ENCODE measurements at regions not wholly inside any gene's neighbourhood (a gene's known extent, or its start where the extent isn't known, plus 50 kb on each side); places are given as distances from the start of the nearest gene placed in this dataset.
"Not testable (repeated sequence)": the region's sequence is repeated elsewhere in the genome, so short reads cannot be mapped to it uniquely, and the experiment has no call there.

DNA sequence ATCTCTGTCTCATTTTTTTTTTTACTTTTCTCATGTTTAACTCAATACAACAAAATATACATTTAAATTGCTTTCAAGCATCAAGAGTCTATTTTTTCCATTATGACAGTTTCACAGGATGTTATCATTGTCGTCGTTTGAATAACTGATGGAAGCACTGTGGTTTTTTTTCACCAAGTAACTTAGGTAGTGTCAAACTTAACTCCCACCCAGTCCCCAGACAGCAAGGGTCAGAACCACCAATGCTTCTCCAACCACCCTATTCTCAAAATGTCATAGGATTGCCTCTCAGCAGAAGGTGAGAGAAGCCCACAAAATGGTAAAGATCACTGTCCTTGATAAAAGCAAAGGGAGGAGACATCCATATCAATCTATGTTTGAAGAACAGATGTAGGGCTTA, 339.4 kb downstream of the SFMBT2 start:
- intact Hi-C loops (cut with DNase I) = no loop called here
- DNase-seq (ENCODE audit: low spot score) = no peak

DNA sequence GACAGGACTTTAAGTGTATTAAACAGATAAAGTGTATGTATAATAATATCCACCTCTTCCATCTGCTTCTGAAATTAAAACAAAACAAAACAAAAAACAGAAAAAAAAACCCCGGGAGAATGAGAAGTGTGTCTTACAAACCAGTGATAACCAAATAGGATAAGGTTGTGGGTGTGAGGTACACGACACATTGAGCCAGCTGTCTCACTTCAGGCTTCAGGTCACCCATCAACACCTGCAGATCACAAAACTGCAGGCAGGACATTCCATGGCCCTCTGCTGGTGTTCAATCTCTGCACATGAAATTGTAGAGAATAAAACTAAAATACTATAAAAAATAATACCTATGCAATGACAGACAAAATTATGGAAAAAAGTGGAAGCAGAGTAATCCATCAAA, 339.9 kb downstream of the SFMBT2 start:
- intact Hi-C loops (cut with DNase I) = no loop called here
- DNase-seq (ENCODE audit: low spot score) = no peak

DNA sequence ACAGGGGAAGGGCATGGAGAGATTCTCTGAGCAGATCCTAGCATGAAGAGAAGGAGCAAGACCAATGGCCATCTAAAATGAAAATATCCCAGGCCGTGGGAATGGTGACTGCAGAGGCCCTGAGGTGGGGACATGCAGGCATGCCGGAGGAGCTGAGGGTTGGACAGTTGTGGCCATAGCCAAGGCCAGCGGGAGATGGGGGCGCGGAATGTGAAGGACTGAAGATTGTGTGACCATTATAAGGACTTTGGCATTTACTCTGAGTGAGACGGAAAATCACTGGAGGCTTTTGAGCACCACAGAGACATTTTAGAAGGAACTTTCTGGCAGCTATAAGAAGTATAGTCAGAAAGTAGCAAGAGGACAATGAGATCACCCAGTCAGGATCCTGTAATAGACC, 341.1 kb downstream of the SFMBT2 start:
- DNase-seq (ENCODE audit: low spot score) = no peak
- intact Hi-C loops (cut with DNase I) = no loop called here

DNA sequence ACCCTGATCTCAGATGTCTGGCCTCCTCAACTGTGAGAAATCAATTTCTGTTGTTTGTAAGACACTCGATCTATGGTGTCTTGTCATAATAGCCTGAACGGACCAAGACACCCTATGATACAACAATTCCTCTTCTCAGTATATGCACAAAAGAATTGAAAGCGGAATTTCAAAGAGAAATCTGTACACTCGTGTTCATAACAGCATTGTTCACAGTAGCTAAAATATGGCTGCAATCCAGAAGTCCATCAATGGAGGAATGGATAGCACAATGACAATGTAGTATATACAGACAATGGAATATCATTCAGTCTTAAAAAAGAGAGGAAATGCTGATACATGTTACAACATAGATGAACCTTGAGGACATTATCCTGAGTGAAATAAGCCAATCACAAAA, 354.6 kb downstream of the SFMBT2 start:
- intact Hi-C loops (cut with DNase I) = no loop called here
- no peak for DNase-seq (ENCODE audit: low spot score)

DNA sequence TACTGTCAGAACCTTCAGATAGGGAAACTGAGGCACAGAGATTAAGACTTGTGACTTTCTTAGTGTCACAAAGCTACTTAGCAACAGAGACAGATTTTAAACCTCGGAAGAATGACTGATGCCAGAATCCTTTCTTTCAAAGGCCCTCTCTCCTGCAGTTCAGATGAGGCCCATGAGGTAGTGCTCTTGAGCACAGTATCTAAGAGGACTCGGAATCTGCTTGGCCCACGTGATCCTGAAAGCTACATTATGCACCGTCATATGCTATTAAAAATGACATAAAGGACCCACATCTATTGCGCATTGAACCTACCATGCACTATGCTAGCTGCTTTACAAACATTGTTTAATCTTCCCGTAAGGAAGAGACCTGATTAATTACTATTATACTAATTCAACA, 355.9 kb downstream of the SFMBT2 start:
- intact Hi-C loops (cut with DNase I) = no loop called here
- no peak for DNase-seq (ENCODE audit: low spot score)

DNA sequence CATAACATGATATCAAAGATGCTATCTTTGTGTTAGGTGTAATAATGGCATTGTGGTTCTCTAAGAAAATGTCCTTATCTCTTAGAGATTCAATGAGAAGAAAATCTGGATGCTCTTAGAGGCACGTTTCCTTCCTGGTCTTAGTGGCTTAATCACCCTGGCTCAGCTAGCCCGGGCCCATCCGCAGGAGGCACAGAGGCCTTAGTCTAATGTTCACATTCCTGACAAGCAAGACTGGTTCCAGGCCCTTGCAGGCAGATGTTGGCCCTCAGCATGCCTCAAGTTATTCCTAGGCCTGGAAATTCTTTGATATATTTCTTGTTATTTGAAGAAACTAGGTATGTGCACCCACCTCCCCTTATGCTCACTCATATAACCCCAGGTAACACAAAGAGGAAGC, 357.6 kb downstream of the SFMBT2 start:
- intact Hi-C loops (cut with DNase I) = no loop called here

DNA sequence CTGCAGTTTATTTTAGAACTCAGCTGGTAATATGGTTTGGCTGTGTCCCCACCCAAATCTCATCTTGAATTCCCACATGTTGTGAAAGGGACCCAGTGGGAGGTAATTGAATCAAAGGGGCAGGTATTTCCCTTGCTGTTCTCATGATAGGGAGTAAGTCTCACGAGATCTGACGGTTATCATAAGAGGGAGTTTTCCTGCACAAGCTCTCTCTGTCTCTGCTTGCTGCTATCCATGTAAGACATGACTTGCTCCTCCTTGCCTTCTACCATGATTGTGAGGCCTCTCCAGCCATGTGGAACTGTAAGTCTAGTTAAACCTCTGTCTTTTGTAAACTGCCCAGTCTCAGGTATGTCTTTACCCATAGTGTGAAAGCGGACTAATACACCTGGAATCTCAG, 360.8 kb downstream of the SFMBT2 start:
- intact Hi-C loops (cut with DNase I); DNase-seq (ENCODE audit: low spot score): not testable (repeated sequence)

More for the DNA sequence above, 357.6 kb downstream of the SFMBT2 start:
- no peak for DNase-seq (ENCODE audit: low spot score)

DNA sequence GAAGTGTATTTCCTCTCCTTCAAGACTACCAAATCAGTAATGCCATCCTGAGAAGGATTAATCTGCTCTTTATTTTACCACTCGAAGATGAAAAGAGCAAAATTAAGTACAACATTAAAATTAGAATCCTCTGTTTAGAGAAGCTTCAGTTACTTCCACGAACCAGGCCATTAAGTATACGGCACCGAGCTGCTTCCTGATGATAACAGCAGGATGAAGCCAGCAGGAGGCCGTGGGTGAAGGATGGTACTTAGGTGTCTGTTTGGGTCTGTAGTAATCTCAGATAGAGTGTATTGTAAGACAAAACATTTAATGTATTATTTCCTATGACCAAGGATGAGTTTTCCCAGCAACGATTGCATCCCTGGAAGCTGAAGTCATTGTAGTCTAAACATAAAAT, 362.8 kb downstream of the SFMBT2 start:
- DNase-seq (ENCODE audit: low spot score) = no peak
- intact Hi-C loops (cut with DNase I) = no loop called here

DNA sequence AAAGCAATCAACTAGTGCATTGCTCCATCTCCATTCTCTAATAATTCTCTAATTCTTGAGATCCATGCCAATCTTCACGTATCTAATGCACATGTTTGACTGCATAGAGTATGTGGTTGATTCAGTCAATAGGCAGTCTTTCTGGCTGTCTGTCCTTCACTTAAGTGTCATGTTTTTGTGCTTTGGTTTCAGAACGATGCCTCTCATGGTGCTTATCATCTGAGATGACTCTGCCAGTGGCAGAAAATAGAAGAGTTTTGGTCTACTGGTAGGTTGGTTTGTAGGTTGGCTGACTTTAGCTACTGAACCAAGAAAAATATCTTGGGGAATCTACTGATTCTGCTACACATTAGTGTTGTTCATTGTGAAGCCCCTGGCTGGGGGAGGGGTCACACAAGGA, 364.2 kb downstream of the SFMBT2 start:
- intact Hi-C loops (cut with DNase I) = no loop called here
- no peak for DNase-seq (ENCODE audit: low spot score)

DNA sequence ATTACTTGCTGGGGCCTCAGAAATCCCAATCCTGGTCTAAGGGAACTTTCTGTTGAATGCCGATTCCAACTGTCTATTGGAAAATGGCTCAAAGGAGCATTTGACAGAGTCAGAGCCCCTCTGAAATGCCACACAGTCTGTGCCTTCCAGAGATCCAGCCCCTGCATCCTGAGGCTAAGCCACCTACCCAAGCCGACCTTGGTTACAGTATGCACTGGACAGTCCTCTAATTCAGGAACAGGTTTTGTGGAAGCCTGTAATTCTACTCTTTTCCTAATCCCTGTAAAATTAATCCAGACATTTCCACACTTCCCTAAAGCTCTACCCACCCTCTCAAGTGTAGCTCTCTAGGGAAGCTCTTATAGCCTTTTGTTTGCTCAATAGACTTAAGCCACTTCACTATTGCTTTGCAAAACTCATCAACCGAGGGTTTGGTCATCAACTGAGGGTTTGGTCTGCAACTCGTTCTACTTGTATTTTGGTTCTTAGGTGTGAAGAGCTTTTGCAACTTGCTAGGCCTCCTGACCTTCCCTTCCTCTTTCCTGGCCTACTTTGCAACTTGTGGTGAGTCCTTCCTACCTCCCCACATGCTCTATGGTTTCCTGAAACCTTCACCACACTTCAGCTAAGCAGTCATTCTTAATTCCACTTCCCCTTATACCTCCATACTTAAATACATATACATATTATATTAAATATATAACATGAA, 364.8 kb downstream of the SFMBT2 start:
- no peak for DNase-seq (ENCODE audit: low spot score)
- intact Hi-C loops (cut with DNase I) = no loop called here

DNA sequence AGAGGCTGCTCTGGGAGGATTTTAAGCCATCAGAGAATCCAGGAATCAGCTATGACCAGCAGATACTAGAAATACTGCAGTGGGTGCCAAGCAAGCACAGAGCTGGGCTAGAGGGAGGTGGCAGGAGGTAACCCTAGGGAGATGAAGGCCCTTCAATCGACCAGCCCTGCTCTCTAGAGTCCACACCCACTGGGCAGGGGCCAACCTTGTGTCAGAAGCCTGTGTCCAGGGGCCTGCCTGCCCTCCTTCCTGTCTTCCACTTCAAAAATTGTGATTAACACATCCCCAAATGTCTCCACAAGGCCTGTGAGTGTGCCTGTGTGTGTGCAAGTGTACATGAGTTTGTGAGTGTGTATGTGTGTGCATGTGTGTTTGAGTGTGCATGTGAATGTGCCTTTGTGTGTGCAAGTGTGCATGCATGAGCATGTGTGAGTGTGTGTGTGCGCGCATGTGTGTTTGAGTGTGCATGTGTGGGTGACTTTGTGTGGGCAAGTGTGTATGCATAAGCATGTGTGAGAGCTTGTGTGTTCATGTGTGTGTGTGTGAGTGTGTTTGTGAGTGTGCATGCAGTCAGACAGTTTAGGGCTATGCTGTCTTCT, 367.7 kb downstream of the SFMBT2 start:
- no peak for DNase-seq (ENCODE audit: low spot score)
- intact Hi-C loops (cut with DNase I) = no loop called here

DNA sequence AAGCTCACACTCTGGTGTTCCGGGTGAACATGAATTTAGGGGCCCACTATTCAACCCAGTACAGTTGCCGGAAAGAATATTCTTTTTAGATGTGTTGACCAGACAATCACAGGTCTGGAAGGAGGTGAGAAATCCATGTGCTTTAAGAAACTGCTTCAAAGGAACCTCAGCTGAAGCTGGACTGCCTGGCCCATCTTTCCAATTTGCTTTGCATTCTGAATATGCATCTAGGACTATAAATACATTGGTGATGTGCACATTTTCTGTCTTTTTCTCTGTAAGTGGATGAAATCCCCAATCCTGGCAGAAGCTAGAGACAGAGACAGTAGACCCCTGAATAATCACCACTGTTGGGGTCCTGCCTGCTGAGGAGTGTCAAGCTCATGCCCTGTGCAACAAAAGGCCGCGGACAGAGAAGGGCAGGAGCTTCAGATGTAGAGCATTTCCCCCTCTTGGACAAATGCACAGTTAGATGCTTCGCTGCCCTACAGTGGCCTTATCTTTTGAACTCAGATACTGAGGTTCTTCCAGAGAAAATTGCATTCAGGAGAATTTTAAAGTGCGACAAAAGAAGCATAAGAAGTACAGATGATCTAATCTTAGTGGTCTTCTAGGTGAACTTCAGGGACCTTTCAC, 368.3 kb downstream of the SFMBT2 start:
- intact Hi-C loops (cut with DNase I) = no loop called here
- DNase-seq (ENCODE audit: low spot score) = no peak

DNA sequence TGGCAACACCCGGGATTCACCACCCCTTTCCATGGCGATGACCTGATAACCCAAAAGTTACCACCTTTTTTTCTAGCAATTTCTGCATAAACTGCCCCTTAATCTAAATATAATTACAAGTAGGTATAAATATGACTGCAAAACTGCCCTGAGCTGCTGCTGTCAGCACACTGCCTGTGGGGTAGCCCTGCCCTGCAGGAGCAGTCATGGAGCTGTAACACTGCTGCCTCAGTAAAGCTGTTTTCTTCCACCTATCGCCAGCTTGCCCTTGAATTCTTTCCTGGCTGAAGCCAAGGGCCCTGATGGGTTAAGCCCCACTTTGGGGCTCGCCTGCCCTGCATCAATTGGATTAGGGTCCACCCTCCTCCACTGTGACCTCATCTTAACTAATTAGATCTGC, 368.8 kb downstream of the SFMBT2 start:
- intact Hi-C loops (cut with DNase I) = no loop called here
- DNase-seq (ENCODE audit: low spot score) = no peak

DNA sequence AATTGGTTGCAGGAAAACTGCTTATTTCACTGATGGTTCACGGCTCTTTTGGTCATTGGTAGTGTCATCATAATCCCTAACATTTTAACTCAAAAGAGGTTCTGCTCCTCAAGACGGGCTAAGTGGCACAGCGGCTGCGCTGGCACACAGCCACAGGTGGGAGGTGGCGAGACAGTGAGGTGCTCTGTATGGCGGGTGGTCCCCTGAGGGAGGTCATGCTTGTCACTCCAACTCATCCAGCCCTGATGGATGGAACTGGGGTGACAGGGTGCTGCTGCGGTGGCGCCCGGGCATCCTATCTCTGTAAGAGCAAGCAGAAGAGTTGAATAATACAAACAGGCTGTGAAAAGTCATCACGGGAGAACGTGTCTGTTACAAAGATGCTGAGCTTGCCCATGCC, 370.2 kb downstream of the SFMBT2 start:
- intact Hi-C loops (cut with DNase I) = no loop called here
- DNase-seq (ENCODE audit: low spot score) = no peak

DNA sequence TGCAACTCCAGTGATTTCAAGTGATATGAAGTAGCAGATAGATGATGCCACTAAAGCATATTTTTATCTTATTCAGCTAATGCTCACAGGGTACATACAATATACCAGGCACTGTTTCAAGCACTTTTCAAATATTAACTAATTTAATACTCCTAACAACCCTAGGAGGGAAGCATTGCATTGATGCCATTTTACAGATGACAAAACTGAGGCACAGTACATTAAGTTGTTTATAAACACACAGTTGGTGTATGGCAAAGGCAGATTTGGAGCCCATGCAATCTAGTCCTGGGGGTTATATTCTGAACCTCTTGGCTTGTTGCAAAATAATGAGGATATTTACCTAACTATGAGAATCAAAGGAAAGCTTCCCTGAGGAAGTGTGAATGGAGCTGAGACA, 371.0 kb downstream of the SFMBT2 start:
- no peak for DNase-seq (ENCODE audit: low spot score)
- intact Hi-C loops (cut with DNase I) = no loop called here

DNA sequence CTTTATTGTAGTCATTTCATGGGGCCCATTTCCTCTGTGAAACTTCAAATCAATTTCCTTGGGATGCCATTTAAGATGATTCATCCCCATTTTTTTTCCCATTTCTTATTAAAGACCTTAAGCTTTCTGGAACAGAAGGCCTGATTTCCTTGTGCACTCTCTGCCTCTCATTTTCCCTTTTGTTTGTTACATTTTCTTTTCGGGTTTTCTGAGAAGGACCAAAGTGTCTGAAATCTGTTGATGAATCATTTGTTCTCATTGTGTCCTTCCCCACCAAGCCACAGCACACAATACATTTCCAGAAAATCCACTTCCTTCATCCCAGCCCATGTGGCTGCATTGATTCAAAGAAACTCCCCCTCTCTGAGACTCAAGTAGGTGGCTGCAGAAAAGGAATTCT, 372.4 kb downstream of the SFMBT2 start:
- intact Hi-C loops (cut with DNase I) = no loop called here

DNA sequence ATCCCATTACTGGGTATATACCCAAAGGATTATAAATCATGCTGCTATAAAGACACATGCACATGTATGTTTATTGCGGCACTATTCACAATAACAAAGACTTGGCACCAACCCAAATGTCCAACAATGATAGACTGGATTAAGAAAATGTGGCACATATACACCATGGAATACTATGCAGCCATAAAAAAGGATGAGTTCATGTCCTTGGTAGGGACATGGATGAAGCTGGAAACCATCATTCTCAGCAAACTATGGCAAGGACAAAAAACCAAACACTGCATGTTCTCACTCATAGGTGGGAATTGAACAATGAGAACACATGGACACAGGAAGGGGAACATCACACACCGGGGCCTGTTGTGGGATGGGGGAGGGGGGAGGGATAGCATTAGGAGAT, 373.4 kb downstream of the SFMBT2 start:
- DNase-seq (ENCODE audit: low spot score); intact Hi-C loops (cut with DNase I): not testable (repeated sequence)

More for the DNA sequence above, 372.4 kb downstream of the SFMBT2 start:
- DNase-seq (ENCODE audit: low spot score) = no peak

DNA sequence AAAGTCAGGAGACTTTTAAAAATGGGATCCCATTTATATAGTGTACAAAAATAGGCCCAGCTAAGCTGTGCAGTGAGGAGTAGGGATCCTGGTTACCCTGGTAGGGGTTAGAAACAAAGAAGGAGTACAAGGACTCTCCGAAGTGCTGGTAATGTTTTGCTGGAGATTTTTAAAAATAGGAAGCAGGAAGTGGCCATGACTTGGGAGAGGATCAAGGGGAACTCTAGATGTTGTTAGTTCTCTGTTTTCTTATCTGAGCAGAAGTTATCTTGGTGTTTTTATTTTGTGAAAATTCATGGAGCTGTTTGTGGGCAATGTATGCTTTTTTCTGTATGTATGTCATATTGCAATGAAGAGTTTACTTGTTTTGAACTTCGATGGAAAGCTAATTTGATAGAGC, 373.9 kb downstream of the SFMBT2 start:
- DNase-seq (ENCODE audit: low spot score) = no peak
- intact Hi-C loops (cut with DNase I) = no loop called here

DNA sequence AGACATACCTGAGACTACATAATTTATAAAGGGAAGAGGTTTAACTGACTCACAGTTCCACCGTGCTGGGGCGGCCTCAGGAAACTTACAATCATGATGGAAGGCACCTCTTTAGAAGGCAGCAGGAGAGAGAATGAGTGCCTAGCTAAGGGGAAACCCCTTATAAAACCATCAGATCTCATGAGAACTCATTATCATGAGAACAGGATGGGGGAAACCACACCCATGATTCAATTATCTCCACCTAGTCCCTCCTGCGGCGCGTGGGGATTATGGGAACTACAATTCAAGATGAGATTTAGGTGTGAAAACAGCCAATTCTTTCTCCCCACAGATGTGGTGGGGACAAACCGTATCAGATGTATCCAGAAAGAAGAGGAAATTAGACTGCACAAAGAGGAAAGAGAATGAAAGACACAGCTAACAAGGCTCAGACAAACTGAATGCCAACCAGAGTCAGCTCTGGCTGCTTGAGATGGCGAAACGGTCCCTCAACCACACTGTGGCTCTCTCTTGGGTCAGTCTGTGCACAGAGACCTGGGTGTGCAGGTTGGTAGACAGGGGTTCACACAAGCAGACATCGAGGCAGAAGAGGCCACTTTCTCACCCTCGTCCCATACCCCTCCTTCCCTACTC, 375.6 kb downstream of the SFMBT2 start:
- intact Hi-C loops (cut with DNase I) = no loop called here
- DNase-seq (ENCODE audit: low spot score) = no peak

DNA sequence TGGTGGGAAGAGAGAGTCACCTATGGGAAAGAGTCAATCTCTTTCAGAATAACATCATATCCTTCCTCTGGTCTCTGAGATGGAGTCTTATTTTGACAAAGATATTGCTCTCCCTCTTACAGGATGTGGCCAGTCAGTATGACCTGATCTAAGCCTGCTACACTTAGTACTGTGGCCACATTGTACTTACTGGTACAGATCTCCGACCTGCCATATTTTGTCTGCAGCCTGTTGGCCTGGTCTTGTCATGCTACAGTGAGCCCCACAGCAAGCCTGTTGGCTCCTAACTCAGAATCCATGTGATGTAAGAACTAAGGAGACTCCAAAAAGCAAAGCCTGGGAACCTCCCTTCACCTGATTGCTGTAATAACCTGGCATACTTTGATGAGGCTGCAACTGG, 377.8 kb downstream of the SFMBT2 start:
- no peak for DNase-seq (ENCODE audit: low spot score)
- intact Hi-C loops (cut with DNase I) = no loop called here
